HG03575 (cell line): ENCODE measurements at regions not wholly inside any gene's neighbourhood (a gene's known extent, or its start where the extent isn't known, plus 50 kb on each side); places are given as distances from the start of the nearest gene placed in this dataset.

ENCODE experiments used
- ATAC-seq: cut with Tn5 transposase; IDR thresholded peaks from one replicate; pipeline ENCODE4 v1.9.1; 2021; ENCODE audit not compliant: unreplicated experiment, insufficient number of reproducible peaks, low FRiP score; ENCODE audit errors: extremely low read depth

GRCh38 chr15:94064676-94065313 lies 166.6 kb upstream of the MCTP2 start:
- ATAC-seq = no peak

GRCh38 chr15:94061041-94061440 lies 170.3 kb upstream of the MCTP2 start:
- no peak for ATAC-seq

GRCh38 chr15:94059013-94059587 lies 172.3 kb upstream of the MCTP2 start:
- no peak for ATAC-seq

GRCh38 chr15:94057305-94057704 lies 174.1 kb upstream of the MCTP2 start:
- ATAC-seq = no peak

GRCh38 chr15:94056314-94056713 lies 175.0 kb upstream of the MCTP2 start:
- ATAC-seq = no peak

GRCh38 chr15:94053626-94054025 lies 177.7 kb upstream of the MCTP2 start:
- ATAC-seq = no peak

GRCh38 chr15:94052711-94053110 lies 178.7 kb upstream of the MCTP2 start:
- no peak for ATAC-seq

- ATAC-seq = no peak
Observed at GRCh38 chr15:94047566-94047965, 183.8 kb upstream of the MCTP2 start.

- ATAC-seq = no peak
Observed at GRCh38 chr15:94042180-94042928, 189.0 kb upstream of the MCTP2 start.

- no peak for ATAC-seq
Observed at GRCh38 chr15:94041746-94042145, 189.6 kb upstream of the MCTP2 start.

GRCh38 chr15:94040541-94041248 lies 190.7 kb upstream of the MCTP2 start:
- ATAC-seq = no peak

- no peak for ATAC-seq
Observed at GRCh38 chr15:94036156-94036555, 195.2 kb upstream of the MCTP2 start.

- ATAC-seq = no peak
Observed at GRCh38 chr15:94033683-94034020, 197.7 kb upstream of the MCTP2 start.

GRCh38 chr15:94033014-94033682 lies 198.2 kb upstream of the MCTP2 start:
- ATAC-seq = no peak

- ATAC-seq = no peak
Observed at GRCh38 chr15:94032571-94032970, 198.8 kb upstream of the MCTP2 start.

- no peak for ATAC-seq
Observed at GRCh38 chr15:94031072-94031471, 200.3 kb upstream of the MCTP2 start.

- ATAC-seq = no peak
Observed at GRCh38 chr15:94029495-94029894, 201.9 kb upstream of the MCTP2 start.

- ATAC-seq = no peak
Observed at GRCh38 chr15:94028809-94029208, 202.6 kb upstream of the MCTP2 start.

GRCh38 chr15:94028121-94028520 lies 203.2 kb upstream of the MCTP2 start:
- ATAC-seq = no peak
